Stimulated activated CD4-positive, alpha-beta T cell treated with anti-CD3 and anti-CD28 coated beads, TNF-alpha, amount 100 ng/mL, for 24 hours (primary cell): ENCODE measurements at regions not wholly inside any gene's neighbourhood (a gene's known extent, or its start where the extent isn't known, plus 50 kb on each side); places are given as distances from the start of the nearest gene placed in this dataset.
"Not testable (repeated sequence)": the region's sequence is repeated elsewhere in the genome, so short reads cannot be mapped to it uniquely, and the experiment has no call there.

Source experiments
- DNase-seq, 3 experiments: peaks; one replicate each; pipeline ENCODE4 v3.0.0-alpha.2; 2020; ENCODE audit warnings: low read depth in 3 of 3

GRCh38 chr17:13442361-13442760 is 159.4 kb downstream of the HS3ST3A1 start:
- no peak for DNase-seq

GRCh38 chr17:13441873-13442272 is 159.9 kb downstream of the HS3ST3A1 start:
- no peak for DNase-seq

- DNase-seq = no peak
These were observed 163.6 kb downstream of the HS3ST3A1 start for GRCh38 chr17:13437966-13438779.

GRCh38 chr17:13435230-13435629 is 166.5 kb downstream of the HS3ST3A1 start:
- no peak for DNase-seq

- no peak for DNase-seq
These were observed 172.5 kb downstream of the HS3ST3A1 start for GRCh38 chr17:13429201-13429600.

- DNase-seq = no peak
These were observed 173.1 kb downstream of the HS3ST3A1 start for GRCh38 chr17:13428611-13429042.

GRCh38 chr17:13426991-13427390 is 174.7 kb downstream of the HS3ST3A1 start:
- DNase-seq = no peak

- no peak for DNase-seq
These were observed 176.3 kb downstream of the HS3ST3A1 start for GRCh38 chr17:13425390-13425789.

- DNase-seq = no peak
These were observed 180.1 kb downstream of the HS3ST3A1 start for GRCh38 chr17:13421581-13422130.

- DNase-seq = no peak
These were observed 180.9 kb downstream of the HS3ST3A1 start for GRCh38 chr17:13420878-13421277.

- no peak for DNase-seq
These were observed 181.3 kb downstream of the HS3ST3A1 start for GRCh38 chr17:13420418-13420826.

GRCh38 chr17:13419676-13420075 is 182.1 kb downstream of the HS3ST3A1 start:
- no peak for DNase-seq

- no peak for DNase-seq
These were observed 182.8 kb downstream of the HS3ST3A1 start for GRCh38 chr17:13418891-13419290.

- no peak for DNase-seq
These were observed 184.3 kb downstream of the HS3ST3A1 start for GRCh38 chr17:13417381-13417950.

GRCh38 chr17:13416748-13417363 is 184.9 kb downstream of the HS3ST3A1 start:
- no peak for DNase-seq

GRCh38 chr17:13415871-13416416 is 185.8 kb downstream of the HS3ST3A1 start:
- DNase-seq = no peak

- DNase-seq = not testable (repeated sequence)
These were observed 186.5 kb downstream of the HS3ST3A1 start for GRCh38 chr17:13415200-13415599.

GRCh38 chr17:13413001-13413400 is 188.7 kb downstream of the HS3ST3A1 start:
- no peak for DNase-seq

- no peak for DNase-seq
These were observed 190.9 kb downstream of the HS3ST3A1 start for GRCh38 chr17:13410874-13411273.

- DNase-seq = no peak
These were observed 191.5 kb downstream of the HS3ST3A1 start for GRCh38 chr17:13410214-13410613.

GRCh38 chr17:13409455-13409854 is 192.3 kb downstream of the HS3ST3A1 start:
- no peak for DNase-seq

- DNase-seq = no peak
These were observed 194.3 kb downstream of the HS3ST3A1 start for GRCh38 chr17:13407381-13407780.
